K562 (cell line): ENCODE measurements at regions not wholly inside any gene's neighbourhood (a gene's known extent, or its start where the extent isn't known, plus 50 kb on each side); places are given as distances from the start of the nearest gene placed in this dataset.

ENCODE experiments used
- ATAC-seq: fragments of 200-7000 bp; cut with Tn5 transposase; 3 replicates; pipeline ENCODE4 v1.9.1; 2020; ENCODE audit warnings: moderate library complexity
- BruUV-seq: library from RNA; stranded (reverse); fragments of 400-500 nt; replicated peaks from 2 replicates; lab custom pipeline; 2021; lab: Mats Ljungman, UMichigan
- CTCF ChIA-PET: fragments of 300-600 bp; formaldehyde crosslinking; extraction: SDS; loops from one replicate; lab custom pipeline; 2021; ENCODE audit warnings: low intra/inter-chr PET ratio; lab: Yijun Ruan, JAX
- POLR2A ChIA-PET: fragments of 300-600, 350-650 bp; sonication (Branson Sonifier 250); formaldehyde crosslinking; extraction: SDS; loops from one replicate; lab custom pipeline; 2021; ENCODE audit warnings: antibody characterized with exemption, inconsistent platforms; lab: Yijun Ruan, JAX
- DNase-seq, 4 experiments: peaks; one replicate each; pipeline versions ENCODE4 v3.0.0 to v3.0.0-alpha.2; 2011 to 2018; ENCODE audit warnings: low spot score in 3 of 4, mixed read lengths in 3 of 4; ENCODE audit errors: extremely low read depth in 1 of 4
- FAIRE-seq: peaks from 2 replicates; lab custom pipeline; 2011; peaks lifted over from hg19 to GRCh38; lab: Jason Lieb, UNC
- H2AFZ ChIP-seq: 2 replicates; pipeline ENCODE4 v1.6.0; 2011; ENCODE audit warnings: low read depth, low read length, control low read depth, inconsistent platforms
- H3K27ac ChIP-seq: fragments of 200-600 bp; 3 replicates; pipeline ENCODE4 v1.8.0; 2011; ENCODE audit warnings: low read depth, mild to moderate bottlenecking, control low read depth, inconsistent platforms, low read length, moderate library complexity, mixed read lengths; ENCODE audit errors: extremely low read depth
- H3K27me3 ChIP-seq, 2 experiments: fragments of 300-600 bp in 1 of 2; 2 replicates in 1 of 2; 3 replicates in 1 of 2; pipeline versions ENCODE4 v1.6.0 to v1.8.0; 2011; ENCODE audit warnings: inconsistent platforms in 2 of 2, low read length in 2 of 2, mild to moderate bottlenecking in 1 of 2, mixed read lengths in 1 of 2, moderate library complexity in 1 of 2; ENCODE audit not compliant: control insufficient read depth in 2 of 2, insufficient read depth in 2 of 2
- H3K36me3 ChIP-seq: fragments of 300-600 bp; 3 replicates; pipeline ENCODE4 v1.8.0; 2011; ENCODE audit warnings: mild to moderate bottlenecking, low read length, inconsistent platforms; ENCODE audit not compliant: control insufficient read depth, insufficient read depth
- H3K4me1 ChIP-seq, 2 experiments: fragments of 200-600 bp in 1 of 2; replicated peaks in 1 of 2; 2 replicates in 1 of 2; 3 replicates in 1 of 2; pipeline versions ENCODE4 v1.5.1 to v1.8.0; 2011; ENCODE audit warnings: inconsistent platforms in 2 of 2, low read length in 2 of 2, mild to moderate bottlenecking in 1 of 2, mixed read lengths in 1 of 2, moderate library complexity in 1 of 2; ENCODE audit not compliant: control insufficient read depth in 2 of 2, insufficient read depth in 2 of 2
- H3K4me2 ChIP-seq: 2 replicates; pipeline ENCODE4 v1.6.1; 2011; ENCODE audit warnings: low read length, control low read depth, inconsistent platforms, mixed read lengths; ENCODE audit not compliant: insufficient read depth
- H3K4me3 ChIP-seq: fragments of 200-600 bp; sonication (generic), shearing (Covaris generic); 2 replicates; pipeline ENCODE4 v1.5.1; 2016; ENCODE audit warnings: control low read depth, inconsistent platforms
- H3K79me2 ChIP-seq: fragments of 200-600 bp; 3 replicates; pipeline ENCODE4 v1.8.0; 2011; ENCODE audit warnings: low read length, inconsistent platforms; ENCODE audit not compliant: control insufficient read depth, insufficient read depth
- H3K9ac ChIP-seq, 2 experiments: 2 replicates each; pipeline versions ENCODE4 v1.6.0 to v1.6.1; 2011; ENCODE audit warnings: low read depth in 2 of 2, low read length in 2 of 2, control low read depth in 1 of 2, inconsistent platforms in 1 of 2, mild to moderate bottlenecking in 1 of 2, mixed read lengths in 1 of 2; ENCODE audit not compliant: insufficient read depth in 1 of 2
- H3K9me1 ChIP-seq: one replicate; pipeline ENCODE4 v1.6.0; 2011; ENCODE audit warnings: inconsistent platforms, mild to moderate bottlenecking, low read length, moderate library complexity; ENCODE audit not compliant: control insufficient read depth, insufficient read depth
- H3K9me3 ChIP-seq: replicated peaks from 2 replicates; pipeline ENCODE4 v1.5.1; 2011; ENCODE audit warnings: low read depth, low read length, inconsistent platforms; ENCODE audit not compliant: control insufficient read depth, insufficient read depth
- H4K20me1 ChIP-seq: replicated peaks from 2 replicates; pipeline ENCODE4 v1.6.1; 2011; ENCODE audit warnings: low read length, inconsistent platforms, mixed read lengths; ENCODE audit not compliant: control insufficient read depth, insufficient read depth
- IRF9 ChIP-seq: fragments of 450-650 bp; IDR thresholded peaks from 2 replicates; pipeline ENCODE4 v1.6.1; 2016; ENCODE audit warnings: missing biosample characterization, missing genetic modification characterization
- TFE3 ChIP-seq: fragments of 450-650 bp; formaldehyde crosslinking; IDR thresholded peaks from 2 replicates; pipeline ENCODE4 v1.4.0; 2020; ENCODE audit warnings: mild to moderate bottlenecking, mixed read lengths
- ZNF232 ChIP-seq: sonication (generic); formaldehyde crosslinking; IDR thresholded peaks from 2 replicates; pipeline ENCODE4 v1.8.0; 2022; ENCODE audit warnings: mild to moderate bottlenecking, missing genetic modification reagents
- whole genome bisulfite sequencing: fragments of 100-300 bp; shearing (Covaris generic); methylation state at CpG from one replicate; pipeline ENCODE4 v1.1.6; 2016; ENCODE audit warnings: low coverage, mixed read lengths; ENCODE audit not compliant: insufficient coverage; ENCODE audit errors: missing lambda C conversion rate; 5-methylcytosine and 5-hydroxymethylcytosine counted together
- in situ Hi-C: fragments of 300-500 bp; cut with MboI; formaldehyde crosslinking; loops from 4 replicates; pipeline ENCODE4 v1.15.0; 2018; ENCODE audit warnings: inconsistent platforms, mixed read lengths
- intact Hi-C: fragments of 100-400 bp; cut with micrococcal nuclease; formaldehyde crosslinking; loops from 2 replicates; pipeline ENCODE4 v1.14.2; 2022

GRCh38 chr4:32752962-32753361, 2032.8 kb downstream of the PCDH7 start:
- no peaks in the 10 kb centered on the region for H3K36me3 ChIP-seq
- POLR2A ChIA-PET, result interaction anchor here (0.7 kb wide), 1 partner anchor 413 kb away, joined by 3 read pairs; no protein-coding TSS in a partner anchor
- FAIRE-seq (no peak), ATAC-seq (no peak), DNase-seq (no peak)
- no peaks in the 10 kb centered on the region for H3K9me1 ChIP-seq
- in situ Hi-C loops, result no loop called here
- H3K9ac ChIP-seq, result no peak overlapping the region
- no peak overlapping the region for H3K27ac ChIP-seq
- no peaks in the 10 kb centered on the region for H4K20me1 ChIP-seq
- no peak overlapping the region for H2AFZ ChIP-seq
- BruUV-seq, result no TSS peak
- CTCF ChIA-PET, result no interaction called here
- H3K4me3 ChIP-seq, result no peak overlapping the region
- intact Hi-C loops, result no loop called here
- TF ChIP-seq IRF9 (tag), result no peak
- peak; percentile 32; the same call in 1 of the 2 replicates for TF ChIP-seq TFE3 (CRISPR knock-in tag)
- no peak for TF ChIP-seq ZNF232 (CRISPR knock-in tag)
- no peaks in the 10 kb centered on the region for H3K9me3 ChIP-seq
- no peaks in the 10 kb centered on the region for H3K4me1 ChIP-seq
- H3K27me3 ChIP-seq, result no peaks in the 10 kb centered on the region
- H3K4me2 ChIP-seq, result no peak overlapping the region
- 3% methylated on average over 4 of the region's 4 CpGs for WGBS
- no peaks in the 10 kb centered on the region for H3K79me2 ChIP-seq
